Fibroblast of the conjunctiva (primary cell): ENCODE measurements at regions not wholly inside any gene's neighbourhood (a gene's known extent, or its start where the extent isn't known, plus 50 kb on each side); places are given as distances from the start of the nearest gene placed in this dataset.
"Not testable (repeated sequence)": the region's sequence is repeated elsewhere in the genome, so short reads cannot be mapped to it uniquely, and the experiment has no call there.

ENCODE experiments used
- DNase-seq: peaks from one replicate; pipeline ENCODE4 v3.0.0-alpha.2; 2010; ENCODE audit warnings: low read depth

DNA sequence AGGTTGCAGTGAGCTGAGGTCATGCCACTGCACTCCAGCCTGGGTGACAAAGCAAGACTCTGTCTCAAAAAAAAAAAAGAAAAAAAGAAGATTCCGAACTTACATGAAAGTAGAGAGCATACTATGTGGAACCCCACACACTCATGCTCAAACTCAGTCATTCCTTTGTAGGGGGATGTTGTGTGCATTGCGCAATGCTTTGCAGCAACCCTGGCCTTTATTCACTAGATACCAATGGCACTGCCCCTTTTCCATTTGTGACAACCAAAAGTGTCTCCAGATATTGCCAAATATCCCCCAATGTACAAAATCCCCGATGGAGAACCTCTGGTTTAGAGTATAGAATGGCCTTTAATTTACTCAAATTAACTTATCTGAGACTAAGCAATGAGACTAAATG lies 158.6 kb downstream of the GJA1 start:
- DNase-seq, result no peak

DNA sequence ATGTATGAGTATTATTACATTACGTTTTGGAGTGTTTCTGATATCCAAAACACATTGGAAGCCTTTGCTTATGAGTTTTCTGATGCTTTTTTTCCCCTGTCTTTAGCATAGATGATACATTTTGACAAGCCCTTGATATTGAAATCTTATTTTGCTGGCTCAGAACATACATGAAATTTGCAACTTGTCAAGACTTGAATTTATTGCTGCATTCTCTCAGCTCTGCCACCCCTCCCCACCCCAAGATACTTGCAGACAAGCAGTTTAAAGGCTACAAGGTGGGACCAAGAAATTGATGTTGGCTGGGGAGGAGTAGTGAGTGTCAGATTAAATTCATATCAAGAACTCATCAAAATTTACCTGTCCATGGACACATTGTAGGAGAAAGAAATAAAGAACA lies 160.2 kb downstream of the GJA1 start:
- DNase-seq, result no peak

GRCh38 chr6:121596441-121596840 lies 161.0 kb downstream of the GJA1 start:
- no peak for DNase-seq

DNA sequence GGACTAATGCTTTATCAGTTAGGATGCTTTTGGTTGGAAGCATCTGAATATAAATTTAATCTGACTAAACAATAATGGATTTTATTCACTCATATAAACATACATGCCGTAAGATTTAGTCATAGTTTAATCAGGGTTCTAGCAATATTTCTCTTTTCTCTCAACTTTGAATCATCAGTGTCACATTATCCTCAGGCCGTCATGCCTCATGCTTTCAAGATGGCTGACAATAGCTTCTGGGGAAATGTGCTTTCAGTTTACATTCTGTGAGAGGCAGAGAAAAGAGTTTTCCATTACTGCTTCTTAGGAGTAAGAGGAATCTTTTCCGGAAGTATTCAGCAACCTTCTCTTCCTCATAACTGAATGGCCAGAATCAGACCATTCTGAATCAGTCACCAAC lies 162.2 kb downstream of the GJA1 start:
- DNase-seq, result no peak

- DNase-seq, result not testable (repeated sequence)
These were observed 163.9 kb downstream of the GJA1 start for GRCh38 chr6:121599331-121599730.

GRCh38 chr6:121600389-121601168 lies 165.1 kb downstream of the GJA1 start:
- DNase-seq, result no peak

GRCh38 chr6:121603486-121603885 lies 168.0 kb downstream of the GJA1 start:
- DNase-seq, result no peak

- DNase-seq, result no peak
These were observed 172.3 kb downstream of the GJA1 start for GRCh38 chr6:121607721-121608120.

- DNase-seq, result no peak
These were observed 172.8 kb downstream of the GJA1 start for GRCh38 chr6:121608270-121608669.

GRCh38 chr6:121609281-121609680 lies 173.8 kb downstream of the GJA1 start:
- DNase-seq, result no peak

- no peak for DNase-seq
These were observed 177.5 kb downstream of the GJA1 start for GRCh38 chr6:121612927-121613326.

DNA sequence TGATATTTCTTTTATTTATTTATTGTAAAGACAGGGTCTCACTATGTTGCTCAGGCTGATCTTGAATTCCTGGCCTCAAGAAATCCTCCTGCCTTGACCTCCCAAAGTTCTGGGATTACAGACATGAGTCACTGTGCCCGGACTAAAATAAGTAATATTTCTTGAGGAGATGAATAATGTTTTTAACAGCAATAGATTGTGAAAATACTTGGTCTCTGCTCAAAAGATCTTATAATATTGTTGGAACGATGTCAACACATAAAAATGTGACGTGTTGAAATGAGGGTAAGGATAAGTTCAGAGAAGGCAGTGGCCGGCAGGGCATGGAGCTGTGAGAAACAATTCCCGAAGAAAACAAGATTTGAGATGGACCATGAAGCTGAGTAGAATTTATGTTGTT lies 178.7 kb downstream of the GJA1 start:
- no peak for DNase-seq

DNA sequence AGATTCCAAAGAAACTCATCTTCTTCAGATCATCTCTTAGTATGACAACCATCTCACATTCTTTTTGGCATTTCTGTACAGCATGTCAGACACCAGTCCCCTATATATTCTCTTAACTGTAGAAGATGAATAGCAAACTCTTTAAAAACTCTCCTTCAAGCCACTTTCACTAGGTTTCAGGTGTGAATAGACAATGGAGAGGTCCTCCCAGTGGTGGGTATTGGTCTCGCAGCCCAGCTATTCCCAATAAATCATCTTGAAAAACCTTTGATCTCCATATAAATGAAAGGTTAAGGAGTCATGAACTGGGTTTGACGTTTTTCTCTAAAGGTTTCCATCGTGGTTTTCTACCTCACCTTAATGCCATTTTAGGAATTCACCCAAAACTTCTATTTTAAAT lies 180.0 kb downstream of the GJA1 start:
- no peak for DNase-seq

- DNase-seq, result no peak
These were observed 181.0 kb downstream of the GJA1 start for GRCh38 chr6:121616406-121616805.

- DNase-seq, result no peak
These were observed 181.9 kb downstream of the GJA1 start for GRCh38 chr6:121617388-121617787.

- DNase-seq, result no peak
These were observed 183.6 kb downstream of the GJA1 start for GRCh38 chr6:121619013-121619412.

DNA sequence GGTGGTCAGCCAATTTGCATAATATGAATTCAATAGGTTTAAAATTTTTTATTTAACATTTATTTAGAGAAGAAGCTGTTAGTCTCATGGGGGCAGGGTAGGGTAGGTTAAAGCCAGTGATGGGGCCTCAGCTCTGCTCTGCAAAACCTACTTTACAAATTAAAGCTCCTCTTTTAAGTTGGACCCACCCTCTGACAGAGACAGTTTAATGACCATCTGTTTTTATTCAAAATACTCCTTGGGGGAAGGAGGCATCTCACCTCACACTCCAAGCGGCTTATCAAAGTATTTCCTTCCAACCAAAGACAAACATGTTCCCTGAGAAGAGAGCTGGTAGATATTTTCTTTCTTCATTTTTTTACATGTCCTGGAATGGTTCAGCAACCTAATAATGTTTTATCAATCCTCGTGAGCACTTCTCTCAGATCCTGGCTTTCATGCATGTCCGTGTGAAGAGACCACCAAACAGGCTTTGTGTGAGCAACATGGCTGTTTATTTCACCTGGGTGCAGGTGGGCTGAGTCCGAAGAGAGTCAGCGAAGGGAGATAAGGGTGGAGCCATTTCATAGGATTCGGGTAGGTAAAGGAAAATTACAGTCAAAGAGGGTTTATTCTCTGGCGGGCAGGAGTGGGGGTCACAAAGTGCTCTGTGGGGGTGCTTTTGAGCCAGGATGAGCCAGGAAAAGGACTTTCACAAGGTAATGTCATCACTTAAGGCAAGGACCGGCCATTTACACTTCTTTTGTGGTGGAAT lies 184.7 kb downstream of the GJA1 start:
- DNase-seq, result no peak

DNA sequence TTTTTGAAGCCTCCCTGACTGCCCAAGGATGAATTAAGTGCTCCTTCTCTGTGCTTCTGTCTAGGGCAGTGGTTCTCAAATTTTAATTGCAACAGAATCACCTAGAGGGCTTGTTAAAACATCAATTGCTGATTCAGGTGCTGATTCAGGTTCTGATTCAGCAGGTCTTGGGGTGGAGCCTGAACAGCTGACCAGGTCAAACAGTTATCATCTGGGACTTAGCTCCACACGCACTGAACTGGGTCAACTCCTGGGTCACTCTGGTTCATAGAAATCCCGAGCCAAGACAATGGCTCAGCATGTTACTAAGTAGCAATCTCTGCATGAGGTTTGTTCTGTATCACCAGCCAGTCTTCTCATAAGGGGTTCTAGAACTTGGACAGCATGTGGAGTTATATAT lies 192.3 kb downstream of the GJA1 start:
- DNase-seq, result no peak

GRCh38 chr6:121630716-121631115 lies 195.3 kb downstream of the GJA1 start:
- DNase-seq, result no peak

- not testable (repeated sequence) for DNase-seq
These were observed 196.3 kb downstream of the GJA1 start for GRCh38 chr6:121631752-121632151.

DNA sequence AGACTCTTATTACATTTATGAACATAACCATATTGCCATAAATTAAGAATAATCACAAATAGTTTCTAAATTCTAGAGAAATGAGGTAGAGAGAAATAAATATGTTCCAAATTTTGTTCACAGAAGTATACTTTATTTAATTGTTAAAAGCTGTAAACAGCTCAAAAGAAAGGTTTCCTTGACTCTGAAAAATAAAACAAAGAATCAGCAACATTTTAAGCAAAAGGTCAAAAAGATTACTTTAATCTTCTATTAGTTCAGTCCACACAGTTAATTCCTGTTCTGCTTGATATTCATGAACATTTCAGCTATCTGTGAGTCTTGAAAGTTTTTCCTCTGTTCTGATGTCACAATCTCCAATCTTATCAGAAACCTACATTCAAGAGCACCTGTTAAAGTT lies 197.9 kb downstream of the GJA1 start:
- DNase-seq, result no peak

- not testable (repeated sequence) for DNase-seq
These were observed 199.1 kb downstream of the GJA1 start for GRCh38 chr6:121634586-121634985.

DNA sequence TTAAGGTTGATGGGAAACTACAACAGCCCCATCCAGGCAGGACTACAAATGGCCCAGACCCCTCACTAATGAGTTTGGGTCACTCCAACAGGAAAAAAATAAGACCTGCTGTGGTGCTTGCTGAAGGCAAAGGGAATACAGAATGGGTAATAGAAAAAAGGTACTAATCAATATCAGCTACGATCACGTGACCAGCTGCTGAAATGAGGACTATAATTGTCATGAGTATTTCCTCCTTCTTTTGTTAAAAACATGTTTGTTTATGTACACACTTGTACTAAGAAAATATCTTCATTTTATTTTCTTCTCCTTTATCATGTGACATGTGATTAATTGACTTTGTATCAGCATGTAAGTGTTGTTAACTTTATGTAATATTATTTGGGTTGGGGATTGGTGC lies 199.9 kb downstream of the GJA1 start:
- no peak for DNase-seq

DNA sequence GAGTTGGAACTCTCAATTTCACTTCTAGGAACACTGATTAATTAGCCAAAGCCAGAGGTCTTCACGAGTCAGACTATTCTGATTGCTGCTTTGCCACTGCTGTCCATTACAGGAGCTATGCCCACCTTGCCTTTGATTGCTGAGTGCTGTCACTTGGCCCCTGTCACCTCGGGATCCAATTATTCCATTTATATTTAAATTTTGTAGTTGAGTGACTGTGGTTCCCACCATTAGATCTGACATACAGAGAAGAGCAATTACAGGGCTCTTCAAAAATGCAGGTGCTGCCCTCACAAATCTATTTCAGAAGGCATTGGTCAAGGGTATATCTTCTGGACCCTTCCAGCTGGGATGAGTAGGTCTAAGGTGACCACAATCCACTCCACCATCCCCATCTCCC lies 200.8 kb downstream of the GJA1 start:
- DNase-seq, result not testable (repeated sequence)
